Activated CD4-positive, alpha-beta T cell treated with anti-CD3 and anti-CD28 coated beads, Interleukin-2, amount 10 ng/mL, durations not matched to agents 7 days and 5 days (primary cell): ENCODE measurements at regions not wholly inside any gene's neighbourhood (a gene's known extent, or its start where the extent isn't known, plus 50 kb on each side); places are given as distances from the start of the nearest gene placed in this dataset.

ENCODE experiments used
- CTCF ChIA-PET: fragments of 350-600 bp; sonication (Branson Sonifier 250); formaldehyde crosslinking; loops from one replicate; lab custom pipeline; 2021; ENCODE audit warnings: antibody characterized with exemption; lab: Charles Lee
- POLR2A ChIA-PET: fragments of 350-600 bp; sonication (Branson Sonifier 250); formaldehyde crosslinking; loops from one replicate; lab custom pipeline; 2021; ENCODE audit warnings: antibody characterized with exemption; lab: Charles Lee
- DNase-seq: peaks from one replicate; pipeline ENCODE4 v3.0.0-alpha.2; 2020
- H3K27ac Mint-ChIP-seq: one replicate; pipeline ENCODE4 v1.8.0; 2021; ENCODE audit warnings: mild to moderate bottlenecking, moderate library complexity, mixed read lengths
- H3K27me3 Mint-ChIP-seq: one replicate; pipeline ENCODE4 v1.8.0; 2021; ENCODE audit warnings: mixed read lengths
- H3K36me3 Mint-ChIP-seq: one replicate; pipeline ENCODE4 v1.8.0; 2021; ENCODE audit warnings: low read depth, mixed read lengths
- H3K4me1 Mint-ChIP-seq: one replicate; pipeline ENCODE4 v1.8.0; 2021; ENCODE audit warnings: mixed read lengths
- H3K4me3 Mint-ChIP-seq: one replicate; pipeline ENCODE4 v1.8.0; 2021; ENCODE audit warnings: mild to moderate bottlenecking, moderate library complexity, mixed read lengths
- H3K9me3 Mint-ChIP-seq: one replicate; pipeline ENCODE4 v1.8.0; 2021; ENCODE audit warnings: mixed read lengths

- Mint-ChIP-seq H3K4me1 (no peaks in the 10 kb centered on the region), H3K9me3 (no peaks in the 10 kb centered on the region), H3K4me3 (no peak overlapping the region), H3K27me3 (peaks cover 3% of the 10 kb centered on the region), H3K36me3 (no peaks in the 10 kb centered on the region), H3K27ac (no peak overlapping the region)
- POLR2A ChIA-PET, result no interaction called here
- CTCF ChIA-PET, result interaction anchor here (0.6 kb wide), 1 partner anchor 236 kb away, joined by 3 read pairs; no protein-coding TSS in a partner anchor
- no peak for DNase-seq
These were observed 79.2 kb upstream of the CMKLR1 start for GRCh38 chr12:108418164-108418890.

GRCh38 chr12:108414021-108414420, 74.9 kb upstream of the CMKLR1 start:
- Mint-ChIP-seq H3K36me3 (no peaks in the 10 kb centered on the region), H3K27ac (no peak overlapping the region), H3K4me1 (no peaks in the 10 kb centered on the region), H3K9me3 (no peaks in the 10 kb centered on the region), H3K27me3 (peaks cover 11% of the 10 kb centered on the region), H3K4me3 (no peak overlapping the region)
- DNase-seq, result no peak
- ChIA-PET POLR2A (no interaction called here), CTCF (no interaction called here)

- Mint-ChIP-seq H3K9me3 (peaks cover 3% of the 10 kb centered on the region), H3K27ac (no peak overlapping the region), H3K36me3 (no peaks in the 10 kb centered on the region), H3K4me3 (no peak overlapping the region), H3K4me1 (no peaks in the 10 kb centered on the region), H3K27me3 (peaks cover 11% of the 10 kb centered on the region)
- DNase-seq, result no peak
- CTCF ChIA-PET, result no interaction called here
- POLR2A ChIA-PET, result no interaction called here
These were observed 71.6 kb upstream of the CMKLR1 start for GRCh38 chr12:108410689-108411088.

GRCh38 chr12:108409481-108409880, 70.4 kb upstream of the CMKLR1 start:
- Mint-ChIP-seq H3K4me3 (no peak overlapping the region), H3K27ac (no peak overlapping the region), H3K27me3 (peaks cover 11% of the 10 kb centered on the region), H3K36me3 (no peaks in the 10 kb centered on the region), H3K9me3 (peaks cover 3% of the 10 kb centered on the region), H3K4me1 (no peaks in the 10 kb centered on the region)
- no peak for DNase-seq
- POLR2A ChIA-PET, result no interaction called here
- CTCF ChIA-PET, result no interaction called here

GRCh38 chr12:108403952-108404351, 64.8 kb upstream of the CMKLR1 start:
- Mint-ChIP-seq H3K4me1 (no peaks in the 10 kb centered on the region), H3K9me3 (peaks cover 3% of the 10 kb centered on the region), H3K36me3 (no peaks in the 10 kb centered on the region), H3K27ac (no peak overlapping the region), H3K27me3 (peaks cover 2% of the 10 kb centered on the region), H3K4me3 (no peak overlapping the region)
- CTCF ChIA-PET, result no interaction called here
- no peak for DNase-seq
- POLR2A ChIA-PET, result no interaction called here

GRCh38 chr12:108401964-108402363, 62.9 kb upstream of the CMKLR1 start:
- Mint-ChIP-seq H3K27ac (no peak overlapping the region), H3K36me3 (no peaks in the 10 kb centered on the region), H3K4me1 (no peaks in the 10 kb centered on the region), H3K4me3 (no peak overlapping the region), H3K27me3 (peaks cover 2% of the 10 kb centered on the region), H3K9me3 (peaks cover 3% of the 10 kb centered on the region)
- CTCF ChIA-PET, result no interaction called here
- POLR2A ChIA-PET, result no interaction called here
- no peak for DNase-seq

GRCh38 chr12:108400900-108401480, 61.9 kb upstream of the CMKLR1 start:
- Mint-ChIP-seq H3K36me3 (no peaks in the 10 kb centered on the region), H3K4me1 (no peaks in the 10 kb centered on the region), H3K9me3 (no peaks in the 10 kb centered on the region), H3K4me3 (no peak overlapping the region), H3K27ac (no peak overlapping the region), H3K27me3 (peaks cover 2% of the 10 kb centered on the region)
- POLR2A ChIA-PET, result no interaction called here
- DNase-seq, result no peak
- CTCF ChIA-PET, result interaction anchor here (0.9 kb wide), 1 partner anchor 44 kb away, joined by 4 read pairs; no protein-coding TSS in a partner anchor

- no peak for DNase-seq
- ChIA-PET POLR2A (no interaction called here), CTCF (interaction anchor here (0.9 kb wide), 1 partner anchor 44 kb away, joined by 4 read pairs; no protein-coding TSS in a partner anchor)
- H3K9me3 Mint-ChIP-seq, result no peaks in the 10 kb centered on the region
- no peaks in the 10 kb centered on the region for H3K4me1 Mint-ChIP-seq
- no peak overlapping the region for H3K27ac Mint-ChIP-seq
- no peaks in the 10 kb centered on the region for H3K36me3 Mint-ChIP-seq
- H3K4me3 Mint-ChIP-seq, result no peak overlapping the region
- H3K27me3 Mint-ChIP-seq, result peaks cover 2% of the 10 kb centered on the region
These were observed 61.4 kb upstream of the CMKLR1 start for GRCh38 chr12:108400481-108400880.

GRCh38 chr12:108400056-108400455, 60.9 kb upstream of the CMKLR1 start:
- Mint-ChIP-seq H3K27ac (no peak overlapping the region), H3K36me3 (no peaks in the 10 kb centered on the region), H3K27me3 (peaks cover 2% of the 10 kb centered on the region), H3K9me3 (no peaks in the 10 kb centered on the region), H3K4me3 (no peak overlapping the region), H3K4me1 (no peaks in the 10 kb centered on the region)
- ChIA-PET POLR2A (no interaction called here), CTCF (interaction anchor here (0.6 to 0.9 kb wide), 2 partner anchors 44 to 57 kb away, joined by 3 to 4 read pairs; no protein-coding TSS in a partner anchor)
- DNase-seq, result no peak

GRCh38 chr12:108399514-108399913, 60.4 kb upstream of the CMKLR1 start:
- H3K36me3 Mint-ChIP-seq, result no peaks in the 10 kb centered on the region
- POLR2A ChIA-PET, result no interaction called here
- CTCF ChIA-PET, result interaction anchor here (0.6 kb wide), 1 partner anchor 57 kb away, joined by 3 read pairs; no protein-coding TSS in a partner anchor

GRCh38 chr12:108394196-108394595, 55.1 kb upstream of the CMKLR1 start:
- H3K4me1 Mint-ChIP-seq, result no peaks in the 10 kb centered on the region
- H3K9me3 Mint-ChIP-seq, result no peaks in the 10 kb centered on the region
- H3K27ac Mint-ChIP-seq, result no peak overlapping the region
- POLR2A ChIA-PET, result no interaction called here
- CTCF ChIA-PET, result no interaction called here
- no peak overlapping the region for H3K4me3 Mint-ChIP-seq
- DNase-seq, result no peak
- H3K27me3 Mint-ChIP-seq, result peaks cover 3% of the 10 kb centered on the region
- H3K36me3 Mint-ChIP-seq, result no peaks in the 10 kb centered on the region

More at GRCh38 chr12:108399514-108399913, 60.4 kb upstream of the CMKLR1 start:
- no peak for DNase-seq
- no peaks in the 10 kb centered on the region for H3K4me1 Mint-ChIP-seq
- peaks cover 2% of the 10 kb centered on the region for H3K27me3 Mint-ChIP-seq
- H3K4me3 Mint-ChIP-seq, result no peak overlapping the region
- H3K9me3 Mint-ChIP-seq, result no peaks in the 10 kb centered on the region
- no peak overlapping the region for H3K27ac Mint-ChIP-seq

- H3K27ac Mint-ChIP-seq, result no peak overlapping the region
- DNase-seq, result no peak
- ChIA-PET POLR2A (no interaction called here), CTCF (no interaction called here)
- no peaks in the 10 kb centered on the region for H3K36me3 Mint-ChIP-seq
- no peaks in the 10 kb centered on the region for H3K4me1 Mint-ChIP-seq
- peaks cover 3% of the 10 kb centered on the region for H3K27me3 Mint-ChIP-seq
- no peaks in the 10 kb centered on the region for H3K9me3 Mint-ChIP-seq
- H3K4me3 Mint-ChIP-seq, result no peak overlapping the region
These were observed 53.2 kb upstream of the CMKLR1 start for GRCh38 chr12:108392284-108392683.

- ChIA-PET CTCF (no interaction called here), POLR2A (no interaction called here)
- no peak for DNase-seq
- Mint-ChIP-seq H3K4me1 (no peaks in the 10 kb centered on the region), H3K27me3 (peaks cover 7% of the 10 kb centered on the region), H3K9me3 (no peaks in the 10 kb centered on the region), H3K36me3 (no peaks in the 10 kb centered on the region), H3K27ac (no peak overlapping the region), H3K4me3 (no peak overlapping the region)
These were observed 51.5 kb upstream of the CMKLR1 start for GRCh38 chr12:108390495-108391203.
